WERI-Rb-1 (cell line): ENCODE measurements at regions not wholly inside any gene's neighbourhood (a gene's known extent, or its start where the extent isn't known, plus 50 kb on each side); places are given as distances from the start of the nearest gene placed in this dataset.

ENCODE experiments used
- DNase-seq: peaks from one replicate; pipeline ENCODE4 v3.0.0-alpha.2; 2020
- H3K27ac ChIP-seq: fragments of 250-450 bp; sonication (Bioruptor Pico); 2 replicates; pipeline ENCODE4 v1.5.1; 2020; ENCODE audit warnings: mild to moderate bottlenecking, moderate library complexity
- H3K27me3 ChIP-seq: fragments of 250-450 bp; sonication (Bioruptor Pico); 2 replicates; pipeline ENCODE4 v1.5.1; 2021; ENCODE audit warnings: mild to moderate bottlenecking, low read depth, moderate library complexity; ENCODE audit not compliant: insufficient read depth, severe bottlenecking
- H3K36me3 ChIP-seq: fragments of 250-450 bp; sonication (Bioruptor Pico); 2 replicates; pipeline ENCODE4 v1.5.1; 2020; ENCODE audit warnings: mild to moderate bottlenecking, moderate library complexity
- H3K4me3 ChIP-seq: 2 replicates; pipeline ENCODE4 v1.5.1; 2011; ENCODE audit warnings: low read depth, mild to moderate bottlenecking, control low read depth, low read length
- H3K9me3 ChIP-seq: fragments of 250-450 bp; sonication (Bioruptor Pico); 2 replicates; pipeline ENCODE4 v1.5.1; 2021; ENCODE audit warnings: mild to moderate bottlenecking, moderate library complexity; ENCODE audit not compliant: severe bottlenecking
- CTCF ChIP-seq: IDR thresholded peaks from 2 replicates; pipeline ENCODE4 v1.5.1; 2011; ENCODE audit warnings: low read depth, mild to moderate bottlenecking, control low read depth, inconsistent platforms, low read length

- no peak for DNase-seq
- Histone ChIP-seq H3K27ac (no peak overlapping the region), H3K4me3 (no peak overlapping the region), H3K36me3 (no peaks in the 10 kb centered on the region), H3K9me3 (no peaks in the 10 kb centered on the region), H3K27me3 (no peaks in the 10 kb centered on the region)
- TF ChIP-seq CTCF: no peak
Observed at GRCh38 chr12:92509156-92509738, 193.5 kb upstream of the PLEKHG7 start.

GRCh38 chr12:92506891-92507290 is 195.9 kb upstream of the PLEKHG7 start:
- TF ChIP-seq CTCF: no peak
- no peak for DNase-seq
- H3K9me3 ChIP-seq: no peaks in the 10 kb centered on the region
- no peak overlapping the region for H3K4me3 ChIP-seq
- no peaks in the 10 kb centered on the region for H3K27me3 ChIP-seq
- no peak overlapping the region for H3K27ac ChIP-seq
- H3K36me3 ChIP-seq: no peaks in the 10 kb centered on the region

GRCh38 chr12:92506460-92506859 is 196.3 kb upstream of the PLEKHG7 start:
- H3K4me3 ChIP-seq: no peak overlapping the region
- H3K36me3 ChIP-seq: no peaks in the 10 kb centered on the region
- no peaks in the 10 kb centered on the region for H3K27me3 ChIP-seq
- no peak for DNase-seq
- H3K9me3 ChIP-seq: no peaks in the 10 kb centered on the region
- TF ChIP-seq CTCF: no peak
- H3K27ac ChIP-seq: no peak overlapping the region

GRCh38 chr12:92505254-92506231 is 197.2 kb upstream of the PLEKHG7 start:
- no peaks in the 10 kb centered on the region for H3K9me3 ChIP-seq
- H3K27ac ChIP-seq: no peak overlapping the region
- DNase-seq: no peak
- H3K36me3 ChIP-seq: no peaks in the 10 kb centered on the region
- H3K4me3 ChIP-seq: no peak overlapping the region
- H3K27me3 ChIP-seq: no peaks in the 10 kb centered on the region
- TF ChIP-seq CTCF: no peak

GRCh38 chr12:92504594-92504981 is 198.2 kb upstream of the PLEKHG7 start:
- no peaks in the 10 kb centered on the region for H3K36me3 ChIP-seq
- H3K27ac ChIP-seq: no peak overlapping the region
- no peaks in the 10 kb centered on the region for H3K9me3 ChIP-seq
- H3K27me3 ChIP-seq: no peaks in the 10 kb centered on the region
- no peak for TF ChIP-seq CTCF
- no peak overlapping the region for H3K4me3 ChIP-seq
- DNase-seq: no peak
